Astrocyte of the cerebellum (primary cell): ENCODE measurements at regions not wholly inside any gene's neighbourhood (a gene's known extent, or its start where the extent isn't known, plus 50 kb on each side); places are given as distances from the start of the nearest gene placed in this dataset.

ENCODE experiments used
- DNase-seq: peaks from one replicate; pipeline ENCODE4 v3.0.0-alpha.2; 2011; ENCODE audit warnings: low read depth
- H3K4me3 ChIP-seq: 2 replicates; pipeline ENCODE4 v1.5.1; 2011; ENCODE audit warnings: mild to moderate bottlenecking, low read depth, low read length, moderate library complexity
- CTCF ChIP-seq: IDR thresholded peaks from 2 replicates; pipeline ENCODE4 v1.5.1; 2012; ENCODE audit warnings: low read length, low read depth, moderate library complexity, mild to moderate bottlenecking; ENCODE audit errors: missing control alignments
- in situ Hi-C: cut with HindIII; loops from 2 replicates; pipeline ENCODE4 v1.10.0; 2017; ENCODE audit warnings: low sequenced_read_pairs

- TF ChIP-seq CTCF: no peak
- no peak for DNase-seq
- in situ Hi-C loops: no loop called here
- no peak overlapping the region for H3K4me3 ChIP-seq
Observed at GRCh38 chr9:28179893-28180292, 606.6 kb upstream of the C9orf72 start.

DNA sequence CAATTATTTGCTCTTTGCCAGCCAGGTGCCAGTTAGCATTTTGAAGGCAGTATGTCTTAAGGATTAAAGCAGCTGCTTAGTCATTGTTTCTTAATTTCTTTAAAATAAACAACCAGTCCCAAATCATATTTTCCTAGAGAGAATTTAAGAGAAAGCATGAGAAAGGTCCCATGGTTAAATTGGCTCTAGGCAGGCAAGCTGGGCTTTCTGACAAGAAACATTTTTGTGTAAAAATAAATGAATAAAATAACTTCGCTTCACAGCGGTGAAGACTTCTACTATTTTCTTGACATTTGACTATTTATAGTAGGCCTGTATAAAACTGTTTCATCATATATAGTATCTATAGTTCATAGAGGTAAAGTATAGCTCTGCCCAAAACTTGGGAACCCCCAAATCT is 617.7 kb upstream of the C9orf72 start:
- no peak for TF ChIP-seq CTCF
- H3K4me3 ChIP-seq: no peak overlapping the region
- DNase-seq: no peak
- in situ Hi-C loops: no loop called here

GRCh38 chr9:28197653-28198052 is 624.4 kb upstream of the C9orf72 start:
- in situ Hi-C loops: no loop called here
- no peak overlapping the region for H3K4me3 ChIP-seq
- TF ChIP-seq CTCF: no peak
- DNase-seq: no peak

- in situ Hi-C loops: no loop called here
- no peak for DNase-seq
- no peak for TF ChIP-seq CTCF
- H3K4me3 ChIP-seq: no peak overlapping the region
Observed at GRCh38 chr9:28203036-28203435, 629.8 kb upstream of the C9orf72 start.

DNA sequence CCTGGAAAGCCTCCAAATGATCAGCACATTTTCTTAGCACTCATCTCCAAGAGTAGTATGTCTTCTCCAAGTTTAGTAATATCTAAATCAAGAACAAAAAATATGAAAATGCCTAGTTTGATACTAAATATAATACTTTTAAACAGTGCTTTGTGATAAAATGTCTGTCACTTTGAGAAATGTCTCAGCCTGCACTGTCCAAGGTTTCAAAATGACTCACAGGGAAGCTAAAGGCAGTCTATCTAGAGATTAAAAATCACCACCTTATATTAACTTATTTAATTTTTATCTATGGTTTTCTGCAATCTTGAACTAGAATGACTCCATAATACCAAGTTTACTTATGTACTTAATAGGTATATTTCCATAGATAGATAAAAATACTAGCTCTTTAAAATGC is 633.0 kb upstream of the C9orf72 start:
- no peak overlapping the region for H3K4me3 ChIP-seq
- in situ Hi-C loops: no loop called here
- DNase-seq: no peak

GRCh38 chr9:28207657-28208056 is 634.4 kb upstream of the C9orf72 start:
- in situ Hi-C loops: no loop called here
- DNase-seq: no peak

More for the DNA sequence above, 633.0 kb upstream of the C9orf72 start:
- no peak for TF ChIP-seq CTCF

More at GRCh38 chr9:28207657-28208056, 634.4 kb upstream of the C9orf72 start:
- H3K4me3 ChIP-seq: no peak overlapping the region
- TF ChIP-seq CTCF: no peak
